GM21423 (cell line): ENCODE measurements at regions not wholly inside any gene's neighbourhood (a gene's known extent, or its start where the extent isn't known, plus 50 kb on each side); places are given as distances from the start of the nearest gene placed in this dataset.

ENCODE experiments used
- ATAC-seq: cut with Tn5 transposase; IDR thresholded peaks from one replicate; pipeline ENCODE4 v1.9.1; 2021; ENCODE audit warnings: mild to moderate bottlenecking, moderate library complexity; ENCODE audit not compliant: unreplicated experiment

GRCh38 chr10:2953495-2953894 lies 113.9 kb upstream of the PFKP start:
- no peak for ATAC-seq

GRCh38 chr10:2951235-2951835 lies 116.0 kb upstream of the PFKP start:
- ATAC-seq, result no peak

GRCh38 chr10:2950546-2950945 lies 116.8 kb upstream of the PFKP start:
- ATAC-seq, result no peak

- peak; percentile 32 for ATAC-seq
Measured at GRCh38 chr10:2949948-2950354, 117.4 kb upstream of the PFKP start.

- ATAC-seq, result no peak
Measured at GRCh38 chr10:2949221-2949947, 118.0 kb upstream of the PFKP start.

- peak; percentile 82 for ATAC-seq
Measured at GRCh38 chr10:2948127-2948854, 119.1 kb upstream of the PFKP start.

- no peak for ATAC-seq
Measured at GRCh38 chr10:2944788-2945187, 122.6 kb upstream of the PFKP start.

GRCh38 chr10:2943932-2944614 lies 123.3 kb upstream of the PFKP start:
- no peak for ATAC-seq

GRCh38 chr10:2942938-2943337 lies 124.4 kb upstream of the PFKP start:
- no peak for ATAC-seq

GRCh38 chr10:2938869-2939268 lies 128.5 kb upstream of the PFKP start:
- no peak for ATAC-seq

- no peak for ATAC-seq
Measured at GRCh38 chr10:2936816-2937215, 130.5 kb upstream of the PFKP start.

GRCh38 chr10:2935647-2936386 lies 131.5 kb upstream of the PFKP start:
- ATAC-seq, result no peak

- no peak for ATAC-seq
Measured at GRCh38 chr10:2933924-2934323, 133.4 kb upstream of the PFKP start.

- ATAC-seq, result no peak
Measured at GRCh38 chr10:2933519-2933918, 133.8 kb upstream of the PFKP start.

- ATAC-seq, result no peak
Measured at GRCh38 chr10:2933071-2933470, 134.3 kb upstream of the PFKP start.

GRCh38 chr10:2929480-2930258 lies 137.7 kb upstream of the PFKP start:
- no peak for ATAC-seq

- peak; percentile 91 for ATAC-seq
Measured at GRCh38 chr10:2927958-2928840, 139.1 kb upstream of the PFKP start.

- no peak for ATAC-seq
Measured at GRCh38 chr10:2926918-2927660, 140.3 kb upstream of the PFKP start.
